ENCODE measurements at regions not wholly inside any gene's neighbourhood (a gene's known extent, or its start where the extent isn't known, plus 50 kb on each side); places are given as distances from the start of the nearest gene placed in this dataset.

GRCh38 chr4:164252286-164252685 lies 501.6 kb upstream of the SMIM31 start:
- Histone ChIP-seq H3K23ac (ENCODE audit: insufficient read length, low read depth, low read length) (no peak overlapping the region), H4K8ac (replicated peaks; ENCODE audit: insufficient read length, low read depth, low read length) (no peak overlapping the region), H3K4ac (ENCODE audit: low read depth, low read length) (no peak overlapping the region), H2BK120ac (ENCODE audit: low read depth, low read length, poor library complexity, severe bottlenecking) (no peak overlapping the region), H2BK12ac (ENCODE audit: insufficient read length, low read depth, low read length) (no peak overlapping the region), H3K18ac (ENCODE audit: insufficient read length, low read depth, low read length) (no peak overlapping the region), H3K9me3 (ENCODE audit: control insufficient read depth, low read depth, low read length) (no peaks in the 10 kb centered on the region), H4K5ac (ENCODE audit: insufficient read length, low read depth, low read length) (no peak overlapping the region), H3K79me1 (ENCODE audit: insufficient read depth, low read depth, low read length, poor library complexity, severe bottlenecking) (no peaks in the 10 kb centered on the region), H3K23me2 (ENCODE audit: insufficient read length, low read depth, low read length, poor library complexity, severe bottlenecking) (no peaks in the 10 kb centered on the region), H3K14ac (ENCODE audit: insufficient read depth, low read length) (no peak overlapping the region), H3K4me1 (ENCODE audit: insufficient read depth, low read length) (no peaks in the 10 kb centered on the region), H4K20me1 (ENCODE audit: control insufficient read depth, insufficient read depth, insufficient read length) (no peaks in the 10 kb centered on the region), H2BK15ac (ENCODE audit: low read depth, low read length) (no peak overlapping the region), H3K56ac (ENCODE audit: insufficient read length, low read depth, low read length) (no peak overlapping the region), H3K9ac (ENCODE audit: extremely low read depth, insufficient read length, low read length) (no peak overlapping the region), H3K4me2 (ENCODE audit: insufficient read depth, insufficient read length, low read length) (no peak overlapping the region), H2AK5ac (ENCODE audit: insufficient read length, low read length) (no peak overlapping the region), H3T11ph (ENCODE audit: low read length) (no peak overlapping the region), H4K91ac (ENCODE audit: insufficient read length, low read depth, low read length) (no peak overlapping the region), H2AFZ (ENCODE audit: low read length) (no peak overlapping the region), H3K27me3 (ENCODE audit: insufficient read depth, low read length) (no peaks in the 10 kb centered on the region), H3K27ac (ENCODE audit: insufficient read length, low read depth, low read length) (no peak overlapping the region), H2BK5ac (ENCODE audit: insufficient read length, low read length) (no peak overlapping the region), H3K79me2 (ENCODE audit: insufficient read depth, low read length) (no peaks in the 10 kb centered on the region), H2BK20ac (ENCODE audit: low read depth, low read length, poor library complexity, severe bottlenecking) (no peak overlapping the region)
- no peak for TF ChIP-seq CTCF (conservative IDR thresholded peaks at IDR 0.05)
- H3K9me3 Mint-ChIP-seq: no peaks in the 10 kb centered on the region
- peaks cover 11 to 20% of the 10 kb centered on the region in 2 experiments for H3K4me1 Mint-ChIP-seq
- peak; percentile 70 for DNase-seq
- H3K27ac Mint-ChIP-seq: peak overlapping the region; percentile 45 to 97 (median 90)
- no peaks in the 10 kb centered on the region for H3K36me3 Mint-ChIP-seq (ENCODE audit: insufficient read depth in 1 of 3, low read depth in 3 of 3)
- no CpG with 5 or more reads among the region's 1 CpG for WGBS (ENCODE audit: extremely low coverage, insufficient read length, low lambda C conversion rate)
- H3K4me3 Mint-ChIP-seq: no peak overlapping the region
- H3K27me3 Mint-ChIP-seq (ENCODE audit: low read depth): no peaks in the 10 kb centered on the region
